ENCODE measurements at regions not wholly inside any gene's neighbourhood (a gene's known extent, or its start where the extent isn't known, plus 50 kb on each side); places are given as distances from the start of the nearest gene placed in this dataset.

DNA sequence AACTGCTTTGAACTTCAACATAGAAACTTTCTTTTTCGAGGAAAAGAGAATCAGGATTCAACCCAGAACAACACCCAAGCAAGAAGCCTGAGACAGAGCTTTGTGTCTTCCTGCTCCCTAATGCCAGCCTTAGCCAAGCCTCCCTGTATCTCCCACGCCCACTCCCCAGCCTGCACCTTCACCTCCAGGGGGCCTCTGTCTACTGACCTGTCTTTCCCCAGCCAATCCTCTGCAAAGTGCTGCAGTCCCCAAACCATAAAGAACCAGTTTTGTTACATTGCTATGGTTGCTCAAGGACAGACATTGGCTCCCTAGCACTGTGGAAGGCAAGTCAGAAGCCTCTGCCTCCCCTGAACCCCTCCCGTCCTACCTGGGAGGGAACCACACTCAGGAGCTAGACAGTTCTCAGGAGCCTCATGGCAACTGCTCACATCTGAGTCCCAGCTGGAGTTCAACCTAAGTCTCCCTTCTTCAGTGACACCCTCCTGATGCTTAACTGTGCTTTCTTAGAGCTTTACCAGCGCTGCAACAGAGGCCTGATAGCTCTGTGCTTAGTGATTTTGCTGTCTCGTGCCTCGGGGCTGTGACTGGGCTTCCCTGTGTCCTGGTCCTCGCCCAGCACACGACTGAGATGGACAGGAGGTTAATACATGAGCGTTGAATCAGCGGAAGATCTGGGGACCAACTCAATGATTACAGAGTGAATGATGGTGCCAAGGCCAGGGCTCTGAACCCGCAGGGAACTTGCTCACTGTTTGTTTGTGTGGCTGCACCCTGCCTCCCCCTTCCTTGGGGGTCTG lies 101.5 kb upstream of the DUSP22 start:
- 88 to 92% methylated on average over 11 of the region's 11 CpGs for WGBS, 2 donors
- no peak for DNase-seq
- Histone ChIP-seq H3K9me3 (no peaks in the 10 kb centered on the region), H3K4me3 (no peak overlapping the region), H3K36me3 (no peaks in the 10 kb centered on the region), H3K27ac (no peak overlapping the region), H3K27me3 (no peaks in the 10 kb centered on the region), H3K4me1 (peaks cover 0 to 28% (median 19%) of the 10 kb centered on the region in 4 donors)
- intact Hi-C loops (cut with DNase I), result no loop called here
- TF ChIP-seq POLR2A (IDR thresholded peaks at IDR 0.05) (no peak), EP300 (IDR thresholded peaks at IDR 0.05) (no peak), POLR2AphosphoS5 (IDR thresholded peaks at IDR 0.05) (no peak)
- TF ChIP-seq, protein P1, sequence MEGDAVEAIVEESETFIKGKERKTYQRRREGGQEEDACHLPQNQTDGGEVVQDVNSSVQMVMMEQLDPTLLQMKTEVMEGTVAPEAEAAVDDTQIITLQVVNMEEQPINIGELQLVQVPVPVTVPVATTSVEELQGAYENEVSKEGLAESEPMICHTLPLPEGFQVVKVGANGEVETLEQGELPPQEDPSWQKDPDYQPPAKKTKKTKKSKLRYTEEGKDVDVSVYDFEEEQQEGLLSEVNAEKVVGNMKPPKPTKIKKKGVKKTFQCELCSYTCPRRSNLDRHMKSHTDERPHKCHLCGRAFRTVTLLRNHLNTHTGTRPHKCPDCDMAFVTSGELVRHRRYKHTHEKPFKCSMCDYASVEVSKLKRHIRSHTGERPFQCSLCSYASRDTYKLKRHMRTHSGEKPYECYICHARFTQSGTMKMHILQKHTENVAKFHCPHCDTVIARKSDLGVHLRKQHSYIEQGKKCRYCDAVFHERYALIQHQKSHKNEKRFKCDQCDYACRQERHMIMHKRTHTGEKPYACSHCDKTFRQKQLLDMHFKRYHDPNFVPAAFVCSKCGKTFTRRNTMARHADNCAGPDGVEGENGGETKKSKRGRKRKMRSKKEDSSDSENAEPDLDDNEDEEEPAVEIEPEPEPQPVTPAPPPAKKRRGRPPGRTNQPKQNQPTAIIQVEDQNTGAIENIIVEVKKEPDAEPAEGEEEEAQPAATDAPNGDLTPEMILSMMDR (IDR thresholded peaks at IDR 0.05), result no peak

DNA sequence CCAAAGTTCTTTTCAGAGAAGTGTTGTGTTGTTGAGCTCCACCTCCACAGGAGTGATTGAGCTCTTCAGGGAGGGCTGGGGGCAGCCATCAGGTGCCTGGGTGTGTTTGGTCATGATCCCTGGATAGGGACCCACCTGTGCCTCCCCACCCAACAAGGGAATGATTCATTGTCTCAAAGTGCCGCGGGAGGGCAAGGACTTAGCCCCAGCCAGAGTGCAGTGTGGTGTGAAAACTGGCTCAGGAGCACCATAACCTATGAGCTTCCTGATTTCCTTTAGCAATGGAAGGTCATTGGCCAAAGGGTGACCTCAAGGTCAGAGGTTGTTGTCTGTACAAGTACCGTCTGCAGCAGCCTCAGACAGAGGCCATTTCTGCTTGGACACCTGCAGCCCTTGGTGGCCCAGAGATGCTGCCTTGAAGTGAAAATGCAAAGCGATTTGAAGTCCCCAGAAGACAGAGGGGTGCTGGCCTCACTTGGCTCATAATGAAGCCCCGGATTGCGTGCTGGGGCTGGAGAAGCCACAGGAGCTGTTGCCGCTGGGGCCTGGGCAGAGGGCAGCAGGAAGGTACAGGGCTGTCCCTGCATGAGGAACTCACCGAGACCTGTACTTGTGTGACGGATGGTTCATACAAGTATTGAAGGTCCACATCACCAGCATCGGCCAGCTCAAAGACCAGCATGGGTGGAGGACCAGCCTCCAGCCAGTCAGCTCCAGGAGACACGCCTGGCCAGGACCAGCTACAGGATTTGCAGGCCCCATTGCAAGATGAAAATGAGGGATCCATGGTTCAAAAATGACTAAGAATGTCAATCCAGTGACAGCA lies 100.6 kb upstream of the DUSP22 start:
- H3K4me3 ChIP-seq, result no peak overlapping the region
- H3K4me1 ChIP-seq, result peaks cover 0 to 27% (median 15%) of the 10 kb centered on the region in 4 donors
- DNase-seq, result no peak
- WGBS, 2 donors, result 76 to 83% methylated on average over 11 of the region's 11 CpGs
- intact Hi-C loops (cut with DNase I), result no loop called here
- no peak for TF ChIP-seq EP300 (IDR thresholded peaks at IDR 0.05)
- TF ChIP-seq, protein P1 (IDR thresholded peaks at IDR 0.05), result no peak
- TF ChIP-seq POLR2AphosphoS5 (IDR thresholded peaks at IDR 0.05), result no peak
- no peak for TF ChIP-seq POLR2A (IDR thresholded peaks at IDR 0.05)
- no peak overlapping the region for H3K27ac ChIP-seq
- no peaks in the 10 kb centered on the region for H3K36me3 ChIP-seq
- H3K9me3 ChIP-seq, result no peaks in the 10 kb centered on the region
- no peaks in the 10 kb centered on the region for H3K27me3 ChIP-seq

DNA sequence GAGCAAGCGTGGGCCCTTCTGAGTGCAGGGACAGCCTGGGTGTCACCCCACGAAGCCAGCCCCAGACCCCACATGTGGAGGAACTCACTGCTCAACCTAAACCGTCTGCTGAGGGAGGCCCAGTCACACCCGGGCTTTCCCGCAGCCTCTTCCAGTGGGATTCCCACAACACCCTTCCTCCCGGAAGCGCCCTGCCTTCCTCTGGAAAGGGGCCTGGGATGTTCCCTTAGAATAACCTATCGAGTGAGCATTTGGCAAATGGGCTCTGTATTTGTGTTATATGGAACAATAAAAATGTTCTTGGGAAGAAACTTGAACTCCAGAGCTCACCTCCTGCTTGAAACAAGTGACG lies 100.0 kb upstream of the DUSP22 start:
- WGBS, 2 donors, result 87 to 88% methylated on average over 9 of the region's 9 CpGs
- TF ChIP-seq EP300 (IDR thresholded peaks at IDR 0.05) (no peak), POLR2AphosphoS5 (IDR thresholded peaks at IDR 0.05) (no peak), POLR2A (IDR thresholded peaks at IDR 0.05) (no peak)
- TF ChIP-seq, protein P1 (IDR thresholded peaks at IDR 0.05), result no peak
- Histone ChIP-seq H3K4me3 (no peak overlapping the region), H3K27ac (no peak overlapping the region), H3K27me3 (no peaks in the 10 kb centered on the region), H3K4me1 (peaks cover 0 to 21% (median 10%) of the 10 kb centered on the region in 4 donors), H3K9me3 (no peaks in the 10 kb centered on the region), H3K36me3 (no peaks in the 10 kb centered on the region)
- intact Hi-C loops (cut with DNase I), result no loop called here
- no peak for DNase-seq

DNA sequence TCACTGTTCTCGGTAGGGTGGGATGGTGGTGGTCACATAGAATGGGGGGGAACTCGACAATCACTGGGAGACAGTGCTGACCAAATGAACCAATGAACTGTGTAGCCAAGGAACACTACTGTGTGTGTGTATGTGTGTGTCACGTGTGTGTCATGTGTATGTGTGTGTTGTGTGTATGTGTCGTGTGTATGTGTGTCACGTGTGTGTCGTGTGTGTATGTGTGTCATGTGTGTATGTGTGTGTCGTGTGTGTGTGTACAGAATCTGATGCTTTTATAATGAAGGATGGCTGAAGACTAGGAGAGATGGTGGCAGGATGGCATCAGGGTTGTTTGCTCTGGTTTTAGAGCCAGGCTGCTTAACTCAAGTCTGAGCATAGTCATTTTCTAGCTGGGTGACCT lies 99.1 kb upstream of the DUSP22 start:
- WGBS, 2 donors, result 91 to 94% methylated on average over 7 of the region's 7 CpGs
- no peak for DNase-seq

More for the DNA sequence above, 99.1 kb upstream of the DUSP22 start:
- H3K27me3 ChIP-seq, result no peaks in the 10 kb centered on the region
- H3K36me3 ChIP-seq, result no peaks in the 10 kb centered on the region
- no peak overlapping the region for H3K4me3 ChIP-seq
- intact Hi-C loops (cut with DNase I), result no loop called here
- no peaks in the 10 kb centered on the region for H3K9me3 ChIP-seq
- TF ChIP-seq POLR2A (IDR thresholded peaks at IDR 0.05), result no peak
- TF ChIP-seq POLR2AphosphoS5 (IDR thresholded peaks at IDR 0.05), result no peak
- no peak for TF ChIP-seq EP300 (IDR thresholded peaks at IDR 0.05)
- TF ChIP-seq, protein P1 (IDR thresholded peaks at IDR 0.05), result no peak
- peaks cover 0 to 14% (median 9%) of the 10 kb centered on the region in 4 donors for H3K4me1 ChIP-seq
- H3K27ac ChIP-seq, result no peak overlapping the region

Data from sigmoid colon (tissue), 6 donors.